Mammary epithelial cell (primary cell): ENCODE measurements at regions not wholly inside any gene's neighbourhood (a gene's known extent, or its start where the extent isn't known, plus 50 kb on each side); places are given as distances from the start of the nearest gene placed in this dataset.

Source experiments
- EZH2 ChIP-seq: IDR thresholded peaks from 2 replicates; pipeline ENCODE4 v1.6.1; 2012; ENCODE audit warnings: low read length, inconsistent platforms, borderline replicate concordance
- TF ChIP-seq, protein P1 (sequence below), 2 donors: IDR thresholded peaks in 1 of 2; conservative IDR thresholded peaks in 1 of 2; 2 replicates each; pipeline ENCODE4 v1.5.1; 2011 to 2012; ENCODE audit warnings: inconsistent platforms in 2 of 2, low read length in 2 of 2, mild to moderate bottlenecking in 2 of 2, control low read depth in 1 of 2, low read depth in 1 of 2; ENCODE audit not compliant: insufficient read depth in 1 of 2; ENCODE audit errors: extremely low read depth in 1 of 2

DNA sequence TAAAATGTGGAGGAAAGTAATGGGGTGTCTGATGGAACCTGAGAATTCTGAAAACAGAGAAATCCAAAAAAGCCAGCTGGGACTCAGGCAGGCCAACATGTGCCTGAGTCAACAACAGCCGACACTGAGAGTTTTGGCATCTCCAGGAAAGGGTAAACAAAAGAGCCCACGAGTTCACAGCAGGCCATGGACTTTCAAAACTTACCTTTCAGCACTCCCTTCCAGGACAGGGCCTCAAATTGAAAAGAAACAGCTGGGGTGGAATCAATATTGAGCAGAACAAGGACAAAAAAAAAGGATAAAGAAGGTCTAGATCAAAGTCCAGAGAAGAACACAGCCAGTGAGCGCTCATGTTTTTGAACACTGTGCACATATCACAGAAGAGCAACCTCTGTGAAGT, 735.4 kb upstream of the GRM7 start:
- TF ChIP-seq, protein P1, sequence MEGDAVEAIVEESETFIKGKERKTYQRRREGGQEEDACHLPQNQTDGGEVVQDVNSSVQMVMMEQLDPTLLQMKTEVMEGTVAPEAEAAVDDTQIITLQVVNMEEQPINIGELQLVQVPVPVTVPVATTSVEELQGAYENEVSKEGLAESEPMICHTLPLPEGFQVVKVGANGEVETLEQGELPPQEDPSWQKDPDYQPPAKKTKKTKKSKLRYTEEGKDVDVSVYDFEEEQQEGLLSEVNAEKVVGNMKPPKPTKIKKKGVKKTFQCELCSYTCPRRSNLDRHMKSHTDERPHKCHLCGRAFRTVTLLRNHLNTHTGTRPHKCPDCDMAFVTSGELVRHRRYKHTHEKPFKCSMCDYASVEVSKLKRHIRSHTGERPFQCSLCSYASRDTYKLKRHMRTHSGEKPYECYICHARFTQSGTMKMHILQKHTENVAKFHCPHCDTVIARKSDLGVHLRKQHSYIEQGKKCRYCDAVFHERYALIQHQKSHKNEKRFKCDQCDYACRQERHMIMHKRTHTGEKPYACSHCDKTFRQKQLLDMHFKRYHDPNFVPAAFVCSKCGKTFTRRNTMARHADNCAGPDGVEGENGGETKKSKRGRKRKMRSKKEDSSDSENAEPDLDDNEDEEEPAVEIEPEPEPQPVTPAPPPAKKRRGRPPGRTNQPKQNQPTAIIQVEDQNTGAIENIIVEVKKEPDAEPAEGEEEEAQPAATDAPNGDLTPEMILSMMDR (conservative IDR thresholded peaks at IDR 0.05 in 1 of 2, IDR thresholded peaks at IDR 0.05 in 1 of 2; ENCODE audit: extremely low read depth in 1 of 2, insufficient read depth in 1 of 2, low read depth in 1 of 2, low read length in 2 of 2) = no peak
- TF ChIP-seq EZH2 = no peak
